H9 (cell line): ENCODE measurements at regions not wholly inside any gene's neighbourhood (a gene's known extent, or its start where the extent isn't known, plus 50 kb on each side); places are given as distances from the start of the nearest gene placed in this dataset.

Source experiments
- DNase-seq: peaks from one replicate; pipeline ENCODE4 v3.0.0-alpha.2; 2017
- H2AFZ ChIP-seq: one replicate; pipeline ENCODE4 v1.6.1; 2013; ENCODE audit warnings: mild to moderate bottlenecking, low read length, control low read depth, moderate library complexity
- H2AK5ac ChIP-seq: 2 replicates; pipeline ENCODE4 v1.6.1; 2013; ENCODE audit warnings: low read length, control low read depth, mixed read lengths; ENCODE audit not compliant: insufficient read length
- H2BK120ac ChIP-seq: one replicate; pipeline ENCODE4 v1.6.1; 2013; ENCODE audit warnings: low read depth, mild to moderate bottlenecking, low read length, control low read depth, inconsistent platforms; ENCODE audit not compliant: poor library complexity, severe bottlenecking
- H2BK12ac ChIP-seq: 2 replicates; pipeline ENCODE4 v1.6.1; 2013; ENCODE audit warnings: low read length, control low read depth, mixed read lengths, low read depth; ENCODE audit not compliant: insufficient read length
- H2BK15ac ChIP-seq: 2 replicates; pipeline ENCODE4 v1.6.1; 2013; ENCODE audit warnings: low read depth, low read length, control low read depth
- H2BK20ac ChIP-seq: one replicate; pipeline ENCODE4 v1.6.1; 2013; ENCODE audit warnings: low read depth, mild to moderate bottlenecking, low read length, control low read depth, inconsistent platforms; ENCODE audit not compliant: poor library complexity, severe bottlenecking
- H2BK5ac ChIP-seq: 2 replicates; pipeline ENCODE4 v1.6.1; 2013; ENCODE audit warnings: low read length, control low read depth, mixed read lengths; ENCODE audit not compliant: insufficient read length
- H3K14ac ChIP-seq: 2 replicates; pipeline ENCODE4 v1.6.1; 2013; ENCODE audit warnings: low read length, control low read depth; ENCODE audit not compliant: insufficient read depth
- H3K18ac ChIP-seq: 2 replicates; pipeline ENCODE4 v1.6.1; 2013; ENCODE audit warnings: low read depth, mild to moderate bottlenecking, mixed read lengths, low read length, control low read depth; ENCODE audit not compliant: insufficient read length
- H3K23ac ChIP-seq: 2 replicates; pipeline ENCODE4 v1.6.1; 2013; ENCODE audit warnings: low read length, control low read depth, mixed read lengths, low read depth; ENCODE audit not compliant: insufficient read length
- H3K23me2 ChIP-seq: 2 replicates; pipeline ENCODE4 v1.6.1; 2013; ENCODE audit warnings: low read depth, mild to moderate bottlenecking, mixed read lengths, low read length, control low read depth; ENCODE audit not compliant: insufficient read length, poor library complexity, severe bottlenecking
- H3K27ac ChIP-seq: 2 replicates; pipeline ENCODE4 v1.5.1; 2013; ENCODE audit warnings: low read length, control low read depth, mixed read lengths, low read depth; ENCODE audit not compliant: insufficient read length
- H3K27me3 ChIP-seq: 2 replicates; pipeline ENCODE4 v1.6.1; 2013; ENCODE audit warnings: low read length, control low read depth, inconsistent platforms; ENCODE audit not compliant: insufficient read depth
- H3K4ac ChIP-seq: 2 replicates; pipeline ENCODE4 v1.6.1; 2013; ENCODE audit warnings: low read depth, mild to moderate bottlenecking, control low read depth, inconsistent platforms, low read length, moderate library complexity
- H3K4me1 ChIP-seq: 2 replicates; pipeline ENCODE4 v1.6.1; 2013; ENCODE audit warnings: low read length, control low read depth, inconsistent platforms; ENCODE audit not compliant: insufficient read depth
- H3K4me2 ChIP-seq: 2 replicates; pipeline ENCODE4 v1.6.1; 2013; ENCODE audit warnings: low read length, control low read depth, mixed read lengths; ENCODE audit not compliant: insufficient read length, insufficient read depth
- H3K56ac ChIP-seq: 2 replicates; pipeline ENCODE4 v1.6.1; 2013; ENCODE audit warnings: low read depth, mild to moderate bottlenecking, mixed read lengths, low read length, control low read depth; ENCODE audit not compliant: insufficient read length
- H3K79me1 ChIP-seq: 2 replicates; pipeline ENCODE4 v1.6.1; 2013; ENCODE audit warnings: low read depth, mild to moderate bottlenecking, moderate library complexity, low read length, control low read depth, inconsistent platforms; ENCODE audit not compliant: insufficient read depth, poor library complexity, severe bottlenecking
- H3K79me2 ChIP-seq: 2 replicates; pipeline ENCODE4 v1.6.1; 2013; ENCODE audit warnings: low read length, control low read depth, inconsistent platforms; ENCODE audit not compliant: insufficient read depth
- H3K9ac ChIP-seq: 2 replicates; pipeline ENCODE4 v1.6.1; 2013; ENCODE audit warnings: low read length, control low read depth, mixed read lengths; ENCODE audit not compliant: insufficient read length; ENCODE audit errors: extremely low read depth
- H3K9me3 ChIP-seq: one replicate; pipeline ENCODE4 v1.6.1; 2013; ENCODE audit warnings: low read depth, low read length, inconsistent platforms; ENCODE audit not compliant: control insufficient read depth
- H3T11ph ChIP-seq: one replicate; pipeline ENCODE4 v1.6.1; 2013; ENCODE audit warnings: mild to moderate bottlenecking, low read length, control low read depth, inconsistent platforms
- H4K20me1 ChIP-seq: one replicate; pipeline ENCODE4 v1.6.1; 2013; ENCODE audit not compliant: control insufficient read depth, insufficient read length, insufficient read depth
- H4K5ac ChIP-seq: 2 replicates; pipeline ENCODE4 v1.6.1; 2013; ENCODE audit warnings: low read depth, mild to moderate bottlenecking, mixed read lengths, low read length, control low read depth; ENCODE audit not compliant: insufficient read length
- H4K8ac ChIP-seq: replicated peaks from 2 replicates; pipeline ENCODE4 v1.6.1; 2013; ENCODE audit warnings: low read length, control low read depth, mixed read lengths, low read depth; ENCODE audit not compliant: insufficient read length
- H4K91ac ChIP-seq: 2 replicates; pipeline ENCODE4 v1.6.1; 2013; ENCODE audit warnings: low read depth, mild to moderate bottlenecking, moderate library complexity, mixed read lengths, low read length, control low read depth; ENCODE audit not compliant: insufficient read length
- H3K27ac Mint-ChIP-seq, 3 experiments: 2 replicates in 2 of 3; 3 replicates in 1 of 3; pipeline ENCODE4 v1.8.0; 2020 to 2021; ENCODE audit warnings: mixed read lengths in 3 of 3, mild to moderate bottlenecking in 1 of 3, moderate library complexity in 1 of 3
- H3K27me3 Mint-ChIP-seq: 2 replicates; pipeline ENCODE4 v1.8.0; 2021; ENCODE audit warnings: low read depth, mild to moderate bottlenecking, moderate library complexity, mixed read lengths
- H3K36me3 Mint-ChIP-seq, 3 experiments: 2 replicates in 2 of 3; 3 replicates in 1 of 3; pipeline ENCODE4 v1.8.0; 2020 to 2021; ENCODE audit warnings: low read depth in 3 of 3, mixed read lengths in 3 of 3; ENCODE audit not compliant: insufficient read depth in 1 of 3
- H3K4me1 Mint-ChIP-seq, 2 experiments: 2 replicates each; pipeline ENCODE4 v1.8.0; 2020; ENCODE audit warnings: mixed read lengths in 2 of 2
- H3K4me3 Mint-ChIP-seq, 2 experiments: 2 replicates in 1 of 2; 3 replicates in 1 of 2; pipeline ENCODE4 v1.8.0; 2020 to 2021; ENCODE audit warnings: mild to moderate bottlenecking in 2 of 2, mixed read lengths in 2 of 2, moderate library complexity in 1 of 2
- H3K9me3 Mint-ChIP-seq, 2 experiments: 2 replicates in 1 of 2; 3 replicates in 1 of 2; pipeline ENCODE4 v1.8.0; 2020; ENCODE audit warnings: mild to moderate bottlenecking in 2 of 2, mixed read lengths in 2 of 2, moderate library complexity in 1 of 2
- WGBS: extraction: QIAGEN DNeasy Blood & Tissue Kit; methylation state at CpG from one replicate; pipeline ENCODE4 v1.1.7; 2013; ENCODE audit warnings: missing lambda C conversion rate, low lambda C conversion rate, mixed read lengths; ENCODE audit not compliant: insufficient read length; ENCODE audit errors: extremely low coverage; 5-methylcytosine and 5-hydroxymethylcytosine counted together
- TF ChIP-seq, protein P1 (sequence below): fragments of 200-600 bp; sonication (generic); conservative IDR thresholded peaks from 3 replicates; pipeline ENCODE4 v1.8.0; 2021; ENCODE audit warnings: antibody characterized with exemption, mild to moderate bottlenecking

DNA sequence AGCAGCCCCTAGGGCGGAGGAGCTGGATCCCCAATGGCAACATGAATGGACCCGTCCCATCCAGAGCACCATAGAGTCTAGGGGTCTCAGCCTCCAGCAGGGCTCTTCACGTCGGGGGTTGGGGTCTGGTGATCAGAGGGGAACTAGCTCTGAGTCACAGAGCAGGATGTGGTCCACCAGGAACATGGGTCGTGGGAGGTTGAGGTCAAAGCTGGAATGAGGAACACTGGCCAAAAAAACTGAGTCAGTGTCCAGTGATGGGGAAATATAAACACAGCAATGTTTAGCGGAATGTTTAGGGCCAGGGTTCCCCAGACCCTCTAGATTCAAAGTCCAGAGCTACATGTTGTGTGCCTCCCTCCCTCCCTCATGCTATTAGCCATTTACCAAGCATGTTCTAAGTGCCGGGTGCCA, 79.1 kb upstream of the C16orf82 start:
- no peaks in the 10 kb centered on the region for H4K20me1 ChIP-seq
- H3K4me1 Mint-ChIP-seq = peaks cover 51 to 54% of the 10 kb centered on the region in 2 experiments
- H3K79me2 ChIP-seq = no peaks in the 10 kb centered on the region
- no peak overlapping the region for H2BK5ac ChIP-seq
- no peak overlapping the region for H3K4me3 Mint-ChIP-seq
- H3K79me1 ChIP-seq = no peaks in the 10 kb centered on the region
- H3K14ac ChIP-seq = peak overlapping the region; percentile 47; the same call in 1 of the 2 replicates
- TF ChIP-seq, protein P1, sequence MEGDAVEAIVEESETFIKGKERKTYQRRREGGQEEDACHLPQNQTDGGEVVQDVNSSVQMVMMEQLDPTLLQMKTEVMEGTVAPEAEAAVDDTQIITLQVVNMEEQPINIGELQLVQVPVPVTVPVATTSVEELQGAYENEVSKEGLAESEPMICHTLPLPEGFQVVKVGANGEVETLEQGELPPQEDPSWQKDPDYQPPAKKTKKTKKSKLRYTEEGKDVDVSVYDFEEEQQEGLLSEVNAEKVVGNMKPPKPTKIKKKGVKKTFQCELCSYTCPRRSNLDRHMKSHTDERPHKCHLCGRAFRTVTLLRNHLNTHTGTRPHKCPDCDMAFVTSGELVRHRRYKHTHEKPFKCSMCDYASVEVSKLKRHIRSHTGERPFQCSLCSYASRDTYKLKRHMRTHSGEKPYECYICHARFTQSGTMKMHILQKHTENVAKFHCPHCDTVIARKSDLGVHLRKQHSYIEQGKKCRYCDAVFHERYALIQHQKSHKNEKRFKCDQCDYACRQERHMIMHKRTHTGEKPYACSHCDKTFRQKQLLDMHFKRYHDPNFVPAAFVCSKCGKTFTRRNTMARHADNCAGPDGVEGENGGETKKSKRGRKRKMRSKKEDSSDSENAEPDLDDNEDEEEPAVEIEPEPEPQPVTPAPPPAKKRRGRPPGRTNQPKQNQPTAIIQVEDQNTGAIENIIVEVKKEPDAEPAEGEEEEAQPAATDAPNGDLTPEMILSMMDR = no peak
- H3K27me3 ChIP-seq = no peaks in the 10 kb centered on the region
- H3K27ac Mint-ChIP-seq = peak overlapping the region; percentile 93 to 100 (median 100); a peak in 6 of 7 replicates
- no peak overlapping the region for H3T11ph ChIP-seq
- H3K9ac ChIP-seq = no peak overlapping the region
- no peak overlapping the region for H3K56ac ChIP-seq
- no CpG with 5 or more reads among the region's 7 CpGs for WGBS
- H3K27ac ChIP-seq = no peak overlapping the region
- H3K23me2 ChIP-seq = no peaks in the 10 kb centered on the region
- peaks cover 4 to 10% (median 7%) of the 10 kb centered on the region in 3 experiments for H3K36me3 Mint-ChIP-seq
- H3K9me3 Mint-ChIP-seq = peaks cover 6 to 10% of the 10 kb centered on the region in 2 experiments
- H2AK5ac ChIP-seq = no peak overlapping the region
- H4K5ac ChIP-seq = no peak overlapping the region
- H2BK12ac ChIP-seq = peak overlapping the region; percentile 80
- no peak overlapping the region for H4K8ac ChIP-seq
- no peak overlapping the region for H2AFZ ChIP-seq
- no peak overlapping the region for H2BK120ac ChIP-seq
- H3K27me3 Mint-ChIP-seq = no peaks in the 10 kb centered on the region; the same call in 1 of the 2 replicates
- H3K4ac ChIP-seq = no peak overlapping the region; the same call in 1 of the 2 replicates
- no peak for DNase-seq
- peaks cover 8% of the 10 kb centered on the region for H3K9me3 ChIP-seq
- H3K4me2 ChIP-seq = no peak overlapping the region
- H3K23ac ChIP-seq = no peak overlapping the region
- H2BK15ac ChIP-seq = peak overlapping the region; percentile 57; the same call in 1 of the 2 replicates
- peak overlapping the region; percentile 62 for H3K18ac ChIP-seq
- no peak overlapping the region for H4K91ac ChIP-seq
- peaks cover 9% of the 10 kb centered on the region; the same call in 1 of the 2 replicates for H3K4me1 ChIP-seq
- H2BK20ac ChIP-seq = no peak overlapping the region
